Fibroblast of lung (primary cell): ENCODE measurements at regions not wholly inside any gene's neighbourhood (a gene's known extent, or its start where the extent isn't known, plus 50 kb on each side); places are given as distances from the start of the nearest gene placed in this dataset.

Experiments
- DNase-seq, 2 donors: peaks; one replicate each; pipeline versions ENCODE4 v3.0.0 to v3.0.0-alpha.2; 2010; ENCODE audit warnings: low read depth in 2 of 2
- H2AFZ ChIP-seq: 2 replicates; pipeline ENCODE4 v1.5.1; 2012; ENCODE audit warnings: low read length, control low read depth, inconsistent platforms
- H3K27ac ChIP-seq: 2 replicates; pipeline ENCODE4 v1.5.1; 2011; ENCODE audit warnings: low read length, control low read depth; ENCODE audit not compliant: insufficient read depth
- H3K27me3 ChIP-seq: 2 replicates; pipeline ENCODE4 v1.5.1; 2011; ENCODE audit warnings: mild to moderate bottlenecking, low read length; ENCODE audit not compliant: control insufficient read depth, insufficient read depth
- H3K36me3 ChIP-seq: 2 replicates; pipeline ENCODE4 v1.5.1; 2011; ENCODE audit warnings: low read length; ENCODE audit not compliant: control insufficient read depth, insufficient read depth
- H3K4me1 ChIP-seq: 2 replicates; pipeline ENCODE4 v1.5.1; 2011; ENCODE audit warnings: low read length; ENCODE audit not compliant: control insufficient read depth, insufficient read depth; ENCODE audit errors: extremely low read depth
- H3K4me2 ChIP-seq: 2 replicates; pipeline ENCODE4 v1.5.1; 2011; ENCODE audit warnings: low read length, control low read depth; ENCODE audit not compliant: insufficient read depth; ENCODE audit errors: extremely low read depth
- H3K4me3 ChIP-seq, 4 experiments: fragments of 200-600 bp in 1 of 4; sonication (generic) in 1 of 4; replicated peaks in 1 of 4; 2 replicates each; pipeline ENCODE4 v1.5.1; 2011 to 2016; ENCODE audit warnings: low read length in 4 of 4, low read depth in 3 of 4, mild to moderate bottlenecking in 3 of 4, control low read depth in 2 of 4, inconsistent platforms in 1 of 4, mixed read lengths in 1 of 4; ENCODE audit not compliant: insufficient read depth in 1 of 4; ENCODE audit errors: control extremely low read depth in 1 of 4
- H3K79me2 ChIP-seq: 2 replicates; pipeline ENCODE4 v1.5.1; 2012; ENCODE audit warnings: mild to moderate bottlenecking, low read length, inconsistent platforms; ENCODE audit not compliant: control insufficient read depth, insufficient read depth
- H3K9ac ChIP-seq: 2 replicates; pipeline ENCODE4 v1.5.1; 2011; ENCODE audit warnings: mild to moderate bottlenecking, low read length, control low read depth; ENCODE audit not compliant: insufficient read depth
- H3K9me3 ChIP-seq: 2 replicates; pipeline ENCODE4 v1.5.1; 2012; ENCODE audit warnings: low read depth, low read length; ENCODE audit not compliant: control insufficient read depth, insufficient read depth
- H4K20me1 ChIP-seq: 2 replicates; pipeline ENCODE4 v1.5.1; 2011; ENCODE audit warnings: low read length; ENCODE audit not compliant: control insufficient read depth, insufficient read depth; ENCODE audit errors: extremely low read depth
- CTCF ChIP-seq, 2 donors: IDR thresholded peaks in 1 of 2; conservative IDR thresholded peaks in 1 of 2; 1 replicate in 1 of 2; 2 replicates in 1 of 2; pipeline ENCODE4 v1.5.1; 2011 to 2012; ENCODE audit warnings: low read length in 2 of 2, control low read depth in 1 of 2, inconsistent platforms in 1 of 2, low read depth in 1 of 2, mild to moderate bottlenecking in 1 of 2
- EZH2 ChIP-seq: IDR thresholded peaks from 2 replicates; pipeline ENCODE4 v1.5.1; 2012; ENCODE audit warnings: low read length, control low read depth, mild to moderate bottlenecking; ENCODE audit errors: missing control alignments

DNA sequence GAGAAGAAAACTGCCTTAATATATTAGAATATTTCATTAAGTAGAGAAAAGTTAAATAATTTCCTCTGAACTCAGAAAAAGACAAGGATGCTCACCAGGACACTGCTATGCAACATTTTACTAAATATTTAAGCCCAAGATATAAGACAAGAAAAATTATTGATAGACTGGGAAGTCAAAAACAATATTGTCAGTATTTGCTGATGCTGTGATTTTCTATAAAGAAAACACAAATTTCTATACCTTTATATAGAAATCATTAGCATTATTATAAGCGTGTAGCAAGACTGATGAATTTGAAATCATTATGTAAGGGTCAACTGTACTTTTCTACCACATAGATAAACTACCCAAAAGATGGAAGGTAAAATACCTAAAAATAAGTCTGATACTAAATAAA, 451.0 kb downstream of the RNF144A start:
- Histone ChIP-seq H3K4me2 (no peak overlapping the region), H3K4me1 (no peaks in the 10 kb centered on the region), H3K27me3 (no peaks in the 10 kb centered on the region), H3K9ac (no peak overlapping the region), H2AFZ (no peak overlapping the region), H3K9me3 (no peaks in the 10 kb centered on the region), H4K20me1 (no peaks in the 10 kb centered on the region), H3K79me2 (no peaks in the 10 kb centered on the region), H3K27ac (no peak overlapping the region), H3K4me3 (no peak overlapping the region), H3K36me3 (no peaks in the 10 kb centered on the region)
- no peak for DNase-seq
- TF ChIP-seq EZH2 (no peak), CTCF (conservative IDR thresholded peaks at IDR 0.05 in 1 of 2, IDR thresholded peaks at IDR 0.05 in 1 of 2; ENCODE audit: low read depth in 1 of 2, low read length in 2 of 2) (no peak)

- Histone ChIP-seq H3K4me2 (no peak overlapping the region), H3K9me3 (no peaks in the 10 kb centered on the region), H3K36me3 (no peaks in the 10 kb centered on the region), H3K27ac (no peak overlapping the region), H3K4me1 (no peaks in the 10 kb centered on the region), H3K27me3 (no peaks in the 10 kb centered on the region), H3K79me2 (no peaks in the 10 kb centered on the region), H4K20me1 (no peaks in the 10 kb centered on the region), H2AFZ (no peak overlapping the region), H3K9ac (no peak overlapping the region), H3K4me3 (no peak overlapping the region)
- TF ChIP-seq EZH2 = no peak
- no peak for TF ChIP-seq CTCF (conservative IDR thresholded peaks at IDR 0.05 in 1 of 2, IDR thresholded peaks at IDR 0.05 in 1 of 2; ENCODE audit: low read depth in 1 of 2, low read length in 2 of 2)
- no peak for DNase-seq
Observed at GRCh38 chr2:7373156-7373555, 455.9 kb downstream of the RNF144A start.

GRCh38 chr2:7375901-7376300, 458.7 kb downstream of the RNF144A start:
- Histone ChIP-seq H3K79me2 (no peaks in the 10 kb centered on the region), H3K4me1 (no peaks in the 10 kb centered on the region), H3K27me3 (no peaks in the 10 kb centered on the region), H3K27ac (no peak overlapping the region), H3K4me3 (no peak overlapping the region), H3K9ac (no peak overlapping the region), H3K4me2 (no peak overlapping the region), H2AFZ (no peak overlapping the region), H3K9me3 (no peaks in the 10 kb centered on the region), H4K20me1 (no peaks in the 10 kb centered on the region), H3K36me3 (no peaks in the 10 kb centered on the region)
- no peak for DNase-seq
- TF ChIP-seq EZH2 = no peak
- no peak for TF ChIP-seq CTCF (conservative IDR thresholded peaks at IDR 0.05 in 1 of 2, IDR thresholded peaks at IDR 0.05 in 1 of 2; ENCODE audit: low read depth in 1 of 2, low read length in 2 of 2)
